ENCODE measurements at regions not wholly inside any gene's neighbourhood (a gene's known extent, or its start where the extent isn't known, plus 50 kb on each side); places are given as distances from the start of the nearest gene placed in this dataset.

DNA sequence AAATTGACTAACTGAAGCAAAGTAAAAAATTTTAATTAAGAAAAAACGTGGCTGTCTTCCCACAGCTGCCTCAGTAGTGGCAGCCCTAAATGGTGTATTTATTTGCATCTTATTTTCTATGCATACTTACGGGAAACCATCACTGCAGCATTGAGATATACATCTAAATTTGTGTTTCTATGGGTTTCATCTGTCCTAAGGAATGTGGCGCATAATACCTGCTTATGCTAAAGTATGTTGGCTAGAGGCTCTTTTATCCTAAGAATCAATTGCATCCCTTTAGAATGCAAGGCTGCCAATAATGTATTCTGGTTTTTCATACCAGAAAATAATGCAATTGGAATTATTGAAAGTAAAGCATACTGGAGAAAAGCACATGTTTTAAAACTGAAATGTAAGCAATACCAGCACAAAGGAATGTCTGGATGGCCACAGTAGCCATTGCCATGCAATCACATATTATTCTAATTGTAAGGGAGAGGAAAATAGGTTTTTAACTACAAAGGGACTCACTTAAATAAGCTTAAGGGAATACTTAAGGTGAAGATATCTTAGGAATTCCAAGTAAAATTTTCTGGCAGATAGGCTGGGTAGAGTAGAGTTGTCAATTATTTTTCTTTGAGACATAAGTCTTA, 834.5 kb upstream of the NECTIN3 start:
- TF ChIP-seq POLR2A (conservative IDR thresholded peaks at IDR 0.05) (no peak), RHOXF2B (CRISPR knock-in tag; conservative IDR thresholded peaks at IDR 0.05) (no peak), JUNB (CRISPR knock-in tag; conservative IDR thresholded peaks at IDR 0.05) (no peak), FOXK2 (conservative IDR thresholded peaks at IDR 0.05 in 1 of 2, IDR thresholded peaks at IDR 0.05 in 1 of 2; ENCODE audit: low read depth in 2 of 2) (no peak), ZNF717 (CRISPR knock-in tag; IDR thresholded peaks at IDR 0.05) (no peak), BRCA1 (IDR thresholded peaks at IDR 0.05) (no peak), BRCA1 (CRISPR knock-in tag; IDR thresholded peaks at IDR 0.05) (no peak), ZNF140 (CRISPR knock-in tag; IDR thresholded peaks at IDR 0.05) (no peak), TAF7 (tag; IDR thresholded peaks at IDR 0.05) (no peak), ZNF354B (CRISPR knock-in tag; IDR thresholded peaks at IDR 0.05) (no peak), SMAD4 (CRISPR knock-in tag; conservative IDR thresholded peaks at IDR 0.05) (no peak), SIN3A (IDR thresholded peaks at IDR 0.05; ENCODE audit: borderline replicate concordance in 2 of 2, control insufficient read depth in 1 of 2, low read depth in 2 of 2, low read length in 2 of 2) (no peak), DMBX1 (CRISPR knock-in tag; IDR thresholded peaks at IDR 0.05; ENCODE audit: borderline replicate concordance) (no peak)
- TF ChIP-seq, protein P1, sequence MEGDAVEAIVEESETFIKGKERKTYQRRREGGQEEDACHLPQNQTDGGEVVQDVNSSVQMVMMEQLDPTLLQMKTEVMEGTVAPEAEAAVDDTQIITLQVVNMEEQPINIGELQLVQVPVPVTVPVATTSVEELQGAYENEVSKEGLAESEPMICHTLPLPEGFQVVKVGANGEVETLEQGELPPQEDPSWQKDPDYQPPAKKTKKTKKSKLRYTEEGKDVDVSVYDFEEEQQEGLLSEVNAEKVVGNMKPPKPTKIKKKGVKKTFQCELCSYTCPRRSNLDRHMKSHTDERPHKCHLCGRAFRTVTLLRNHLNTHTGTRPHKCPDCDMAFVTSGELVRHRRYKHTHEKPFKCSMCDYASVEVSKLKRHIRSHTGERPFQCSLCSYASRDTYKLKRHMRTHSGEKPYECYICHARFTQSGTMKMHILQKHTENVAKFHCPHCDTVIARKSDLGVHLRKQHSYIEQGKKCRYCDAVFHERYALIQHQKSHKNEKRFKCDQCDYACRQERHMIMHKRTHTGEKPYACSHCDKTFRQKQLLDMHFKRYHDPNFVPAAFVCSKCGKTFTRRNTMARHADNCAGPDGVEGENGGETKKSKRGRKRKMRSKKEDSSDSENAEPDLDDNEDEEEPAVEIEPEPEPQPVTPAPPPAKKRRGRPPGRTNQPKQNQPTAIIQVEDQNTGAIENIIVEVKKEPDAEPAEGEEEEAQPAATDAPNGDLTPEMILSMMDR (IDR thresholded peaks at IDR 0.05 in 2 of 3, conservative IDR thresholded peaks at IDR 0.05 in 1 of 3; ENCODE audit: insufficient read depth in 2 of 3, low read depth in 1 of 3, low read length in 3 of 3) = no peak

All from K562 (cell line).